ENCODE measurements at regions not wholly inside any gene's neighbourhood (a gene's known extent, or its start where the extent isn't known, plus 50 kb on each side); places are given as distances from the start of the nearest gene placed in this dataset.
A peak's percentile ranks its signal among the peaks of the same experiment; 100 is the strongest.

DNA sequence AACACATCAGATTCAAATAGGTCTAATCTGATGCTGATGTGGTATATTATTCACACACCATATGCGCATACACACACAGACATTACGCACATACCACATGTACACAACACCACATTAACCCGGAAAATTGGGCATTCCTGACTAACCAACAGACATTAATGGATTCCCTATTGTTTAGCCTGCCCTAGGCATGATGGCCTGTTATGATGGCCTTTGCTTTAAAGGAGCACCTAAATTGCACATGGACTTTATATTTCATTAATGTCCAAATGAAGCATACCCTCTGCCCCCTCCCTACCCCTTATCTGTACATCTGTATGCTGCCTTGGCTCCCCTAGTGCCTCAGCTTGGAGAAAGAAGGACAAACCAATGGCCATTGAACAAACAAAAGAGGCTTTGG, 127.7 kb upstream of the PRLR start:
- Histone ChIP-seq H3K4me1 (ENCODE audit: insufficient read depth, low read length) (no peaks in the 10 kb centered on the region), H3K27ac (ENCODE audit: low read length) (no peak overlapping the region), H3K36me3 (ENCODE audit: insufficient read depth, low read depth, low read length) (no peaks in the 10 kb centered on the region), H3K9ac (ENCODE audit: low read depth, low read length) (no peak overlapping the region), H3K27me3 (ENCODE audit: insufficient read depth, low read length) (no peaks in the 10 kb centered on the region), H3K9me3 (ENCODE audit: insufficient read depth, low read depth, low read length) (no peaks in the 10 kb centered on the region), H3K4me3 (ENCODE audit: low read length) (no peak overlapping the region)

DNA sequence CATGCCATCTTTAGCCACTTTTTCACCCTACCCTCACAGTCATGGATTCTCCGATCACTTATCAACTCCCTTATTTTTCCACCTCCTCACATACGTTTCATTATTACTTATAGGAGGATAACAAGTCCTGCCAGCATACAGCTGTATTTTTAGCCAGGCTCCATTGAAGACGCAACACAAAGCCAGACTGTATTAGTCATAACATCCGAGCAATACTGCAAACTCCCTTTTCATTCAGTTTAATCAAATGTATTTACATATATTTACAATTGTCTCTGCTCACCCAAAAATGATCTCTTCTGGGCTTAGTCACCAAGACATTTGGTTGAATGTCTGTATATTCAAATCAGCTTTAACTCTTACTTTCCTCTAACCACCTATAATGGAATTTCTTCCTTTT, 126.4 kb upstream of the PRLR start:
- no peaks in the 10 kb centered on the region for H3K27me3 ChIP-seq (ENCODE audit: insufficient read depth, low read length)
- no peaks in the 10 kb centered on the region for H3K4me1 ChIP-seq (ENCODE audit: insufficient read depth, low read length)
- H3K9ac ChIP-seq (ENCODE audit: low read depth, low read length): no peak overlapping the region
- no peaks in the 10 kb centered on the region for H3K9me3 ChIP-seq (ENCODE audit: insufficient read depth, low read depth, low read length)
- H3K4me3 ChIP-seq (ENCODE audit: low read length): no peak overlapping the region
- no peak overlapping the region for H3K27ac ChIP-seq (ENCODE audit: low read length)
- no peaks in the 10 kb centered on the region for H3K36me3 ChIP-seq (ENCODE audit: insufficient read depth, low read depth, low read length)

GRCh38 chr5:35354751-35355150, 124.5 kb upstream of the PRLR start:
- H3K4me1 ChIP-seq (ENCODE audit: insufficient read depth, low read length): no peaks in the 10 kb centered on the region
- H3K9me3 ChIP-seq (ENCODE audit: insufficient read depth, low read depth, low read length): no peaks in the 10 kb centered on the region
- H3K27ac ChIP-seq (ENCODE audit: low read length): no peak overlapping the region
- H3K27me3 ChIP-seq (ENCODE audit: insufficient read depth, low read length): no peaks in the 10 kb centered on the region
- H3K9ac ChIP-seq (ENCODE audit: low read depth, low read length): no peak overlapping the region
- no peak overlapping the region for H3K4me3 ChIP-seq (ENCODE audit: low read length)
- H3K36me3 ChIP-seq (ENCODE audit: insufficient read depth, low read depth, low read length): no peaks in the 10 kb centered on the region

DNA sequence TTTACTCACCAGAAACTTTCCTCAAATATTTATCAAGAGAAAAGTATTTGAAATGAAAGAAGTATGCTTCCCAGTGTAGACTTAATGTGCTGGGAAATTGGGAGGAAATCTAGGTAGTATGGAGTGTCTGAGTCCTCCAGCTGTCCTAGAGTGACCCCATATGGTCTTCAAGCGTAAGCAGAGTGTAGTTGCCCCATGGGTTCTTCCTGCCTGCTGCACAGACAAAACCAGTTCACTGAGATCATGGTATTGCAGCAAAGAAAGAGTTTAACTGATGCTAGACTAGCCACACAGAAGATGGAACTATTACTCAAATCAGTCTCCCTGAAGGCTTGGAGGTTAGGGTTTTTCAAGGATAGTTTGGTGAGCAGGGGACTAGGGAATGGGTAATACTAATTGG, 114.9 kb upstream of the PRLR start:
- Histone ChIP-seq H3K4me3 (ENCODE audit: low read length) (no peak overlapping the region), H3K9me3 (ENCODE audit: insufficient read depth, low read depth, low read length) (peaks cover 6% of the 10 kb centered on the region), H3K27ac (ENCODE audit: low read length) (no peak overlapping the region), H3K4me1 (ENCODE audit: insufficient read depth, low read length) (no peaks in the 10 kb centered on the region), H3K36me3 (ENCODE audit: insufficient read depth, low read depth, low read length) (no peaks in the 10 kb centered on the region), H3K9ac (ENCODE audit: low read depth, low read length) (no peak overlapping the region), H3K27me3 (ENCODE audit: insufficient read depth, low read length) (no peaks in the 10 kb centered on the region)

- Histone ChIP-seq H3K4me1 (ENCODE audit: insufficient read depth, low read length) (peaks cover 8% of the 10 kb centered on the region; the same call in 1 of the 2 replicates), H3K9me3 (ENCODE audit: insufficient read depth, low read depth, low read length) (peaks cover 12% of the 10 kb centered on the region), H3K27ac (ENCODE audit: low read length) (no peak overlapping the region), H3K4me3 (ENCODE audit: low read length) (no peak overlapping the region), H3K36me3 (ENCODE audit: insufficient read depth, low read depth, low read length) (no peaks in the 10 kb centered on the region), H3K9ac (ENCODE audit: low read depth, low read length) (no peak overlapping the region), H3K27me3 (ENCODE audit: insufficient read depth, low read length) (no peaks in the 10 kb centered on the region)
Observed at GRCh38 chr5:35342664-35343063, 112.4 kb upstream of the PRLR start.

DNA sequence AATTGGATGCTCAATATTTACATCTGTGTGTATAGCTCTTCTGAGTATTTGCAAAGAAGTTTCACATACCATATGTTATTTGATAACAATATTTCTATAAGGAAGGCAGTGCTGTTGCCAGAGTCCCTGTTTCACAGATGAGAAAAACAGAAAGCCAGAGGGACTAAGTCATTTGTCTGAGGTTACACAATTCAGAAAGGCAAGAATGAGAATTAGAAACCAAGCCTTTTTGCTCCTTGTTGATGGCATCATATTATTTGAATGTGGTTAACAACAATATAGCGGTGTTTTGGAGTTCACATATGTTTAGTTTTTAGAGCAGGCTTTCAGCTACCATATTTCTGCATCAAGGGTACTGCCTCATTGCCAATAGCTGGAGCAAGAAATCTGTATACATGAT, 110.9 kb upstream of the PRLR start:
- Histone ChIP-seq H3K4me3 (ENCODE audit: low read length) (no peak overlapping the region), H3K9ac (ENCODE audit: low read depth, low read length) (no peak overlapping the region), H3K4me1 (ENCODE audit: insufficient read depth, low read length) (peaks cover 19% of the 10 kb centered on the region; the same call in 1 of the 2 replicates), H3K27me3 (ENCODE audit: insufficient read depth, low read length) (no peaks in the 10 kb centered on the region), H3K9me3 (ENCODE audit: insufficient read depth, low read depth, low read length) (peaks cover 12% of the 10 kb centered on the region), H3K36me3 (ENCODE audit: insufficient read depth, low read depth, low read length) (no peaks in the 10 kb centered on the region), H3K27ac (ENCODE audit: low read length) (no peak overlapping the region)

- H3K27ac ChIP-seq (ENCODE audit: low read length): no peak overlapping the region
- no peak overlapping the region for H3K4me3 ChIP-seq (ENCODE audit: low read length)
- H3K9me3 ChIP-seq (ENCODE audit: insufficient read depth, low read depth, low read length): 0 out of 2 replicates have a peak, but pooled peaks cover 6% of the 10 kb centered on the region
- no peaks in the 10 kb centered on the region for H3K27me3 ChIP-seq (ENCODE audit: insufficient read depth, low read length)
- H3K4me1 ChIP-seq (ENCODE audit: insufficient read depth, low read length): peaks cover 33% of the 10 kb centered on the region
- no peaks in the 10 kb centered on the region for H3K36me3 ChIP-seq (ENCODE audit: insufficient read depth, low read depth, low read length)
- H3K9ac ChIP-seq (ENCODE audit: low read depth, low read length): no peak overlapping the region
Observed at GRCh38 chr5:35339616-35340100, 109.4 kb upstream of the PRLR start.

GRCh38 chr5:35339006-35339405, 108.7 kb upstream of the PRLR start:
- Histone ChIP-seq H3K27me3 (ENCODE audit: insufficient read depth, low read length) (no peaks in the 10 kb centered on the region), H3K4me1 (ENCODE audit: insufficient read depth, low read length) (peaks cover 33% of the 10 kb centered on the region), H3K36me3 (ENCODE audit: insufficient read depth, low read depth, low read length) (no peaks in the 10 kb centered on the region), H3K4me3 (ENCODE audit: low read length) (no peak overlapping the region), H3K9me3 (ENCODE audit: insufficient read depth, low read depth, low read length) (0 out of 2 replicates have a peak, but pooled peaks cover 6% of the 10 kb centered on the region), H3K27ac (ENCODE audit: low read length) (peak overlapping the region; percentile 92), H3K9ac (ENCODE audit: low read depth, low read length) (peak overlapping the region; percentile 69; the same call in 1 of the 2 replicates)

DNA sequence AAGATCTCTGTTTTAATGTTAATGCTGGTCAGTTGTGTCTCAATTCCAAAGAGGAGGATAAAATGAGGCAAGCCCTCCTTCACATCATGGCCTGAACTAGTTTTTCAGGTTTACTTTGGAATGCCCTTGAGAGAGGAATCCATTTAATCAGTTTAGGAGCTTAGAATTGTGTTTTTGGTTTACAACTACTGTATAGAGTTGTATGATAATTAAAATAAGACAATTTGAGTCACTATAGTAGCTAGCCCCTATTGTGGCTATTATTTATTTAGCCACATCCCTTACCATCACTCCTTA, 107.8 kb upstream of the PRLR start:
- H3K4me3 ChIP-seq (ENCODE audit: low read length): peak overlapping the region; percentile 44
- H3K27me3 ChIP-seq (ENCODE audit: insufficient read depth, low read length): no peaks in the 10 kb centered on the region
- H3K9ac ChIP-seq (ENCODE audit: low read depth, low read length): peak overlapping the region; percentile 69
- peaks cover 33% of the 10 kb centered on the region for H3K4me1 ChIP-seq (ENCODE audit: insufficient read depth, low read length)
- peak overlapping the region; percentile 92 for H3K27ac ChIP-seq (ENCODE audit: low read length)
- 0 out of 2 replicates have a peak, but pooled peaks cover 6% of the 10 kb centered on the region for H3K9me3 ChIP-seq (ENCODE audit: insufficient read depth, low read depth, low read length)
- no peaks in the 10 kb centered on the region for H3K36me3 ChIP-seq (ENCODE audit: insufficient read depth, low read depth, low read length)

- H3K4me3 ChIP-seq (ENCODE audit: low read length): peak overlapping the region; percentile 44; the same call in 1 of the 2 replicates
- H3K9ac ChIP-seq (ENCODE audit: low read depth, low read length): peak overlapping the region; percentile 69
- H3K27ac ChIP-seq (ENCODE audit: low read length): peak overlapping the region; percentile 92
- 0 out of 2 replicates have a peak, but pooled peaks cover 6% of the 10 kb centered on the region for H3K9me3 ChIP-seq (ENCODE audit: insufficient read depth, low read depth, low read length)
- H3K4me1 ChIP-seq (ENCODE audit: insufficient read depth, low read length): peaks cover 33% of the 10 kb centered on the region
- no peaks in the 10 kb centered on the region for H3K27me3 ChIP-seq (ENCODE audit: insufficient read depth, low read length)
- no peaks in the 10 kb centered on the region for H3K36me3 ChIP-seq (ENCODE audit: insufficient read depth, low read depth, low read length)
Observed at GRCh38 chr5:35337340-35338156, 107.3 kb upstream of the PRLR start.

- H3K4me1 ChIP-seq (ENCODE audit: insufficient read depth, low read length): peaks cover 33% of the 10 kb centered on the region
- no peak overlapping the region for H3K4me3 ChIP-seq (ENCODE audit: low read length)
- peak overlapping the region; percentile 14; the same call in 1 of the 2 replicates for H3K9ac ChIP-seq (ENCODE audit: low read depth, low read length)
- no peak overlapping the region for H3K27ac ChIP-seq (ENCODE audit: low read length)
- H3K9me3 ChIP-seq (ENCODE audit: insufficient read depth, low read depth, low read length): 0 out of 2 replicates have a peak, but pooled peaks cover 6% of the 10 kb centered on the region
- H3K36me3 ChIP-seq (ENCODE audit: insufficient read depth, low read depth, low read length): no peaks in the 10 kb centered on the region
- H3K27me3 ChIP-seq (ENCODE audit: insufficient read depth, low read length): no peaks in the 10 kb centered on the region
Observed at GRCh38 chr5:35336230-35336629, 105.9 kb upstream of the PRLR start.

GRCh38 chr5:35335752-35336151, 105.5 kb upstream of the PRLR start:
- Histone ChIP-seq H3K4me1 (ENCODE audit: insufficient read depth, low read length) (peaks cover 33% of the 10 kb centered on the region), H3K27ac (ENCODE audit: low read length) (no peak overlapping the region), H3K36me3 (ENCODE audit: insufficient read depth, low read depth, low read length) (no peaks in the 10 kb centered on the region), H3K27me3 (ENCODE audit: insufficient read depth, low read length) (no peaks in the 10 kb centered on the region), H3K9me3 (ENCODE audit: insufficient read depth, low read depth, low read length) (0 out of 2 replicates have a peak, but pooled peaks cover 6% of the 10 kb centered on the region), H3K4me3 (ENCODE audit: low read length) (no peak overlapping the region), H3K9ac (ENCODE audit: low read depth, low read length) (peak overlapping the region; percentile 14; the same call in 1 of the 2 replicates)

All from iPS-20b (cell line).